ENCODE measurements at regions not wholly inside any gene's neighbourhood (a gene's known extent, or its start where the extent isn't known, plus 50 kb on each side); places are given as distances from the start of the nearest gene placed in this dataset.

DNA sequence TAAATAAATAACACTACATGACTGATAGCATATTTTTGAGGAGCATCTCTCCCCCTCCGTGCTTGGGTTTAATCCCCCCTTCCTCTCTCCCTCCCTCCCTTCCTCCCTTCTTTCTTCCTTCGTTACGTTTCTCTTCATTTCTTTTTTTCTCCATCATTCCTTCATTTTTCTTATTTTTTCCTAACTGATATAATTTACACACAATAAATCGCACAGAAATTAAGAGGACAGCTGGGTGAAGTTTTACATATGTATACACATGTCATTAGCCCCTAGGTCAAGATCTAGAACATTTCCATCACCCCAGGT, 51.4 kb upstream of the EZR start:
- H3K9ac ChIP-seq (ENCODE audit: insufficient read length): no peak overlapping the region
- no peaks in the 10 kb centered on the region for H3K36me3 ChIP-seq (ENCODE audit: insufficient read depth, low read length)
- no peak overlapping the region for H3K4me3 ChIP-seq
- TF ChIP-seq FOXP2 (optimal IDR thresholded peaks at IDR 0.05; ENCODE audit: control extremely low read depth, extremely low read length, insufficient read depth): no peak
- no peak for TF ChIP-seq EZH2 (IDR thresholded peaks at IDR 0.05)
- TF ChIP-seq POLR2AphosphoS5 (IDR thresholded peaks at IDR 0.05; ENCODE audit: borderline replicate concordance, low read depth, low read length): no peak
- H3K9me3 ChIP-seq (ENCODE audit: low read depth, low read length): no peaks in the 10 kb centered on the region
- no peak overlapping the region for H3K27ac ChIP-seq
- no peak for DNase-seq (ENCODE audit: low read depth, low spot score)

DNA sequence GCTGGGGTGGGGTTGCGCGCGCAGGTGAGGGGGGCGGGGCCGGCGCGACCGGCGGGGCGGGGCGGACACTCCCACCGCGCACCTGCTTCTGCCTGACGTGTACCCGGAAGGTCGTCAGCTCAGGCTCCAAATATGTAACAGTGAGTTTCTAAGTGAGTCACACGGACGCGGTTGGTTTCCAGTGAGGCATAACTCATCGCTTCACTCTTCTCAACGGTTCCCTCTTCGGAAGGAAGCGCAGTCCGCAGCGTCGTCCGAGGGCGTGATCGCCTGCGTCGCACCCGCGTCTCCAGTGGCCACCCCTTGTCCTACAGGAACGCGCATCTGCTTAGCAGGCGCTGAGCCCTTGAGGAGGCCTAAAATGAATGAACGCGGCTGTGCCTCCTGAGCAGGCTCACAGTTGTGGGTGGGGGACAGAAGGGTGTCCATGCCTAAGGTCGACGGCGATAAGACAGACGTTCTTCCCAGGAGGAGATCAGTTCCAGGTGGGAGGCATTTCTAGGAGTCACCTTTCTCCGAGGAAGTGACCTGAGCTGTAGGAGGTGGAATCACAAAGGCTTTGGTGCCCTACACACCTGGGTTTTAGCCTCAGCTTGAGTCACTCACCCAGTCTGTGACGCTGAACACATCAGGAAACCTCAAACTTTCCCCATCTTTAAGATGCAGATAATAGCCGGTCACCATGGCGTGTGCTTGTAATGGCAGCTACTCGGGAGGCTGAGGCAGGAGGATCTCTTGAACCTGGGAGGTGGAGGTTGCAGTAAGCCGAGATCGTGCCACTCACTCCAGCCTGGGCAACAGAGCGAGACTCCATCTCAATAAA, 50.9 kb upstream of the EZR start:
- no peak for DNase-seq (ENCODE audit: low read depth, low spot score)
- TF ChIP-seq FOXP2 (optimal IDR thresholded peaks at IDR 0.05; ENCODE audit: control extremely low read depth, extremely low read length, insufficient read depth): no peak
- TF ChIP-seq EZH2 (IDR thresholded peaks at IDR 0.05): no peak
- TF ChIP-seq POLR2AphosphoS5 (IDR thresholded peaks at IDR 0.05; ENCODE audit: borderline replicate concordance, low read depth, low read length): no peak

DNA sequence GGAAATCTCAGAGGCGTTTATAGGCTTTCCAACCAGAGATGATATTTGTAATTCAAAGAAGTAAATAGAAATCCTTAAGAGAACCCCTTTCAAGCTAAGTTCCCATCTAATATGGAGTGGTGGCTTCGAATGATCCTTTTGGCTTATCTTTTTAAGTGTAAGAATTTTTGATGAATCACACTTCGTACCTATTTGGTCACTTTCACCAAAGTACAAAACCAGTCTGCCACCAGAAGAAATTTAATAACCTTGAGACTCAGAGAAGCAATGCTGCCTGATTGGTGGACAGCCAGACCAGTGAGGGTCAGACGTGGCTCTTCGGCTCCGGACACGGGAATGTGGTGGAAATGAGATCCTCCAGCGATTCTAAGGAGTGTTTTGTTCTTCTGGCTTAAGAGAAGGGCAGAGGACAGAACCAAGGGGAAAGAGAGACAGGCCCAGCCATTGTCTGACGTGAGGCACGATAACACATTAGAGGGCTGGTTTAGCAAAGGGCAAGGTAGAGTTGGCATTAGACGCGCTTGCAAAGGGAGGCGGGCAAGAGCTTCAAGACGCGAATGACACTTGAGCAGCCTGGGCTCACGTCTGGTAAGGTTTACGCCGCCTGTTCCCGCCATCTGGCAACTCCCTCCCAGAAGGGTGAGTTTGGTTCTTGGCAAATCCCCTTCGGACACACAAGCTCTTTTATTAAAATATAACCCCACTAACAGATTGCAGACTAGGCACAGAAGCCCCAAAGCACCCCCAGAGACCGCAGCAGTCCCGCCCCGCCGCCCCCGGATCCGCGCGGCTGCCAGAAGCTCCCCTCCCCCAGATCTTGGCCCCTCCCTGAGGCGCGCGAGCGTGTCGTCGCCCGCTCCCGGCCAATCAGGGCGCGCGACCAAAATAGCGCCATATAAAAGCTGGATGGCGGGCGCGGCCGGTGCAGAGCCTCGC, 50.0 kb upstream of the EZR start:
- Histone ChIP-seq H3K9me3 (ENCODE audit: low read depth, low read length) (no peaks in the 10 kb centered on the region), H3K27ac (no peak overlapping the region), H3K9ac (ENCODE audit: insufficient read length) (no peak overlapping the region), H3K4me3 (no peak overlapping the region), H3K36me3 (ENCODE audit: insufficient read depth, low read length) (no peaks in the 10 kb centered on the region)
- TF ChIP-seq EZH2 (IDR thresholded peaks at IDR 0.05) (no peak), POLR2AphosphoS5 (IDR thresholded peaks at IDR 0.05; ENCODE audit: borderline replicate concordance, low read depth, low read length) (no peak), FOXP2 (optimal IDR thresholded peaks at IDR 0.05; ENCODE audit: control extremely low read depth, extremely low read length, insufficient read depth) (no peak)
- DNase-seq (ENCODE audit: low read depth, low spot score): no peak

More for the DNA sequence above, 50.9 kb upstream of the EZR start:
- Histone ChIP-seq H3K4me3 (no peak overlapping the region), H3K27ac (no peak overlapping the region), H3K36me3 (ENCODE audit: insufficient read depth, low read length) (no peaks in the 10 kb centered on the region), H3K9me3 (ENCODE audit: low read depth, low read length) (no peaks in the 10 kb centered on the region), H3K9ac (ENCODE audit: insufficient read length) (no peak overlapping the region)
